Osteoblast (primary cell): ENCODE measurements at regions not wholly inside any gene's neighbourhood (a gene's known extent, or its start where the extent isn't known, plus 50 kb on each side); places are given as distances from the start of the nearest gene placed in this dataset.

Experiments used
- DNase-seq: peaks from one replicate; pipeline ENCODE4 v3.0.0; 2011; ENCODE audit warnings: low spot score, mixed read lengths; ENCODE audit not compliant: insufficient read length; ENCODE audit errors: missing footprints
- H2AFZ ChIP-seq: 2 replicates; pipeline ENCODE4 v1.6.0; 2011; ENCODE audit warnings: mild to moderate bottlenecking, low read length
- H3K27ac ChIP-seq: 2 replicates; pipeline ENCODE4 v1.5.1; 2011; ENCODE audit warnings: mild to moderate bottlenecking, low read depth, low read length, moderate library complexity
- H3K27me3 ChIP-seq: 2 replicates; pipeline ENCODE4 v1.6.0; 2012; ENCODE audit warnings: mild to moderate bottlenecking, control low read depth, inconsistent platforms, low read length, moderate library complexity; ENCODE audit not compliant: insufficient read depth
- H3K36me3 ChIP-seq: 2 replicates; pipeline ENCODE4 v1.5.1; 2011; ENCODE audit warnings: mild to moderate bottlenecking, low read length, control low read depth, moderate library complexity; ENCODE audit not compliant: insufficient read depth
- H3K4me1 ChIP-seq: 2 replicates; pipeline ENCODE4 v1.5.1; 2011; ENCODE audit warnings: mild to moderate bottlenecking, low read length, control low read depth, moderate library complexity; ENCODE audit not compliant: insufficient read depth
- H3K4me2 ChIP-seq: 2 replicates; pipeline ENCODE4 v1.6.0; 2011; ENCODE audit warnings: mild to moderate bottlenecking, low read length; ENCODE audit not compliant: insufficient read depth
- H3K4me3 ChIP-seq: fragments of 200-600 bp; sonication (generic); 3 replicates; pipeline ENCODE4 v1.5.1; 2012; ENCODE audit warnings: mild to moderate bottlenecking, low read length, inconsistent platforms; ENCODE audit not compliant: insufficient read depth
- H3K79me2 ChIP-seq: 2 replicates; pipeline ENCODE4 v1.6.0; 2012; ENCODE audit warnings: mild to moderate bottlenecking, low read length, control low read depth, inconsistent platforms; ENCODE audit not compliant: insufficient read depth
- H3K9me3 ChIP-seq: 2 replicates; pipeline ENCODE4 v1.5.1; 2011; ENCODE audit warnings: low read depth, low read length, control low read depth
- H4K20me1 ChIP-seq: 2 replicates; pipeline ENCODE4 v1.6.0; 2012; ENCODE audit warnings: mild to moderate bottlenecking, low read length, control low read depth; ENCODE audit not compliant: insufficient read depth
- CTCF ChIP-seq: IDR thresholded peaks from 2 replicates; pipeline ENCODE4 v1.5.1; 2011; ENCODE audit warnings: mild to moderate bottlenecking, low read depth, low read length, moderate library complexity; ENCODE audit errors: extremely low read depth

- no peak overlapping the region for H3K4me3 ChIP-seq
- TF ChIP-seq CTCF: no peak
- H3K4me2 ChIP-seq: no peak overlapping the region
- no peak overlapping the region for H3K27ac ChIP-seq
- no peaks in the 10 kb centered on the region for H3K79me2 ChIP-seq
- no peaks in the 10 kb centered on the region for H3K36me3 ChIP-seq
- H4K20me1 ChIP-seq: no peaks in the 10 kb centered on the region
- no peaks in the 10 kb centered on the region for H3K4me1 ChIP-seq
- no peaks in the 10 kb centered on the region for H3K9me3 ChIP-seq
- no peak for DNase-seq
- no peak overlapping the region for H2AFZ ChIP-seq
- H3K27me3 ChIP-seq: no peaks in the 10 kb centered on the region
Observed at GRCh38 chr1:191398551-191398950, 759.7 kb upstream of the RGS18 start.

GRCh38 chr1:191405417-191405816 lies 752.8 kb upstream of the RGS18 start:
- H3K4me3 ChIP-seq: no peak overlapping the region

GRCh38 chr1:191414981-191415640 lies 743.2 kb upstream of the RGS18 start:
- no peak for DNase-seq
- H3K4me2 ChIP-seq: no peak overlapping the region
- TF ChIP-seq CTCF: no peak
- H3K9me3 ChIP-seq: peaks cover 3% of the 10 kb centered on the region
- H4K20me1 ChIP-seq: no peaks in the 10 kb centered on the region
- no peaks in the 10 kb centered on the region for H3K79me2 ChIP-seq
- no peak overlapping the region for H3K4me3 ChIP-seq
- H3K27ac ChIP-seq: no peak overlapping the region
- no peaks in the 10 kb centered on the region for H3K27me3 ChIP-seq
- H3K36me3 ChIP-seq: no peaks in the 10 kb centered on the region
- H2AFZ ChIP-seq: no peak overlapping the region
- H3K4me1 ChIP-seq: no peaks in the 10 kb centered on the region

More at GRCh38 chr1:191405417-191405816, 752.8 kb upstream of the RGS18 start:
- Histone ChIP-seq H3K9me3 (no peaks in the 10 kb centered on the region), H2AFZ (no peak overlapping the region), H3K4me1 (no peaks in the 10 kb centered on the region), H3K27me3 (no peaks in the 10 kb centered on the region), H3K4me2 (no peak overlapping the region), H3K27ac (no peak overlapping the region), H3K79me2 (no peaks in the 10 kb centered on the region), H4K20me1 (no peaks in the 10 kb centered on the region), H3K36me3 (no peaks in the 10 kb centered on the region)
- no peak for DNase-seq
- TF ChIP-seq CTCF: no peak

GRCh38 chr1:191419842-191420241 lies 738.4 kb upstream of the RGS18 start:
- H3K79me2 ChIP-seq: no peaks in the 10 kb centered on the region
- H3K27me3 ChIP-seq: no peaks in the 10 kb centered on the region
- no peaks in the 10 kb centered on the region for H3K4me1 ChIP-seq
- H3K4me2 ChIP-seq: no peak overlapping the region
- H3K9me3 ChIP-seq: peaks cover 3% of the 10 kb centered on the region
- no peaks in the 10 kb centered on the region for H3K36me3 ChIP-seq
- H4K20me1 ChIP-seq: no peaks in the 10 kb centered on the region
- H3K27ac ChIP-seq: no peak overlapping the region
- H3K4me3 ChIP-seq: no peak overlapping the region
- H2AFZ ChIP-seq: no peak overlapping the region
- DNase-seq: no peak
- no peak for TF ChIP-seq CTCF
